HEK293 (cell line): ENCODE measurements at regions not wholly inside any gene's neighbourhood (a gene's known extent, or its start where the extent isn't known, plus 50 kb on each side); places are given as distances from the start of the nearest gene placed in this dataset.

Experiments
- CTCF ChIP-seq: fragments of 450-650 bp; formaldehyde crosslinking; IDR thresholded peaks from 2 replicates; pipeline ENCODE4 v1.5.1; 2016; ENCODE audit warnings: missing biosample characterization, missing genetic modification characterization
- KLF16 ChIP-seq: fragments of 450-650 bp; formaldehyde crosslinking; IDR thresholded peaks from 2 replicates; pipeline ENCODE4 v1.5.1; 2017; ENCODE audit warnings: missing biosample characterization, missing genetic modification characterization
- SP2 ChIP-seq: fragments of 450-650 bp; formaldehyde crosslinking; IDR thresholded peaks from 2 replicates; pipeline ENCODE4 v1.5.1; 2016; ENCODE audit warnings: missing biosample characterization, missing genetic modification characterization
- YY1 ChIP-seq: fragments of 450-650 bp; formaldehyde crosslinking; IDR thresholded peaks from 2 replicates; pipeline ENCODE4 v1.5.1; 2018; ENCODE audit warnings: missing biosample characterization, missing genetic modification characterization
- ZFP69B ChIP-seq: fragments of 450-650 bp; formaldehyde crosslinking; IDR thresholded peaks from 2 replicates; pipeline ENCODE4 v1.5.1; 2016; ENCODE audit warnings: missing biosample characterization, missing genetic modification characterization
- ZNF24 ChIP-seq: fragments of 450-650 bp; formaldehyde crosslinking; IDR thresholded peaks from 2 replicates; pipeline ENCODE4 v1.5.1; 2016; ENCODE audit warnings: missing biosample characterization, missing genetic modification characterization
- TF ChIP-seq, protein P1 (sequence below): fragments of 450-650 bp; formaldehyde crosslinking; IDR thresholded peaks from 2 replicates; pipeline ENCODE4 v1.5.1; 2016; ENCODE audit warnings: missing biosample characterization, missing genetic modification characterization, borderline replicate concordance

GRCh38 chr10:3397846-3398245 is 225.3 kb upstream of the PITRM1 start:
- no peak for TF ChIP-seq SP2 (tag by site-specific recombination)
- no peak for TF ChIP-seq KLF16
- TF ChIP-seq ZFP69B (tag by site-specific recombination), result no peak
- TF ChIP-seq, protein P1, sequence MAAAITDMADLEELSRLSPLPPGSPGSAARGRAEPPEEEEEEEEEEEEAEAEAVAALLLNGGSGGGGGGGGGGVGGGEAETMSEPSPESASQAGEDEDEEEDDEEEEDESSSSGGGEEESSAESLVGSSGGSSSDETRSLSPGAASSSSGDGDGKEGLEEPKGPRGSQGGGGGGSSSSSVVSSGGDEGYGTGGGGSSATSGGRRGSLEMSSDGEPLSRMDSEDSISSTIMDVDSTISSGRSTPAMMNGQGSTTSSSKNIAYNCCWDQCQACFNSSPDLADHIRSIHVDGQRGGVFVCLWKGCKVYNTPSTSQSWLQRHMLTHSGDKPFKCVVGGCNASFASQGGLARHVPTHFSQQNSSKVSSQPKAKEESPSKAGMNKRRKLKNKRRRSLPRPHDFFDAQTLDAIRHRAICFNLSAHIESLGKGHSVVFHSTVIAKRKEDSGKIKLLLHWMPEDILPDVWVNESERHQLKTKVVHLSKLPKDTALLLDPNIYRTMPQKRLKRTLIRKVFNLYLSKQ (tag by site-specific recombination), result no peak
- TF ChIP-seq CTCF (tag by site-specific recombination), result no peak
- no peak for TF ChIP-seq ZNF24
- no peak for TF ChIP-seq YY1 (tag by site-specific recombination)
